GM19468 (cell line): ENCODE measurements at regions not wholly inside any gene's neighbourhood (a gene's known extent, or its start where the extent isn't known, plus 50 kb on each side); places are given as distances from the start of the nearest gene placed in this dataset.

Experiments
- ATAC-seq: cut with Tn5 transposase; IDR thresholded peaks from one replicate; pipeline ENCODE4 v1.9.1; 2021; ENCODE audit warnings: mild to moderate bottlenecking, moderate library complexity, moderate number of reproducible peaks; ENCODE audit not compliant: unreplicated experiment; ENCODE audit errors: extremely low read depth

- ATAC-seq: no peak
Measured at GRCh38 chr12:98317939-98318899, 197.2 kb upstream of the TMPO start.

- no peak for ATAC-seq
Measured at GRCh38 chr12:98319716-98320425, 195.5 kb upstream of the TMPO start.

GRCh38 chr12:98325003-98325402, 190.4 kb upstream of the TMPO start:
- no peak for ATAC-seq

DNA sequence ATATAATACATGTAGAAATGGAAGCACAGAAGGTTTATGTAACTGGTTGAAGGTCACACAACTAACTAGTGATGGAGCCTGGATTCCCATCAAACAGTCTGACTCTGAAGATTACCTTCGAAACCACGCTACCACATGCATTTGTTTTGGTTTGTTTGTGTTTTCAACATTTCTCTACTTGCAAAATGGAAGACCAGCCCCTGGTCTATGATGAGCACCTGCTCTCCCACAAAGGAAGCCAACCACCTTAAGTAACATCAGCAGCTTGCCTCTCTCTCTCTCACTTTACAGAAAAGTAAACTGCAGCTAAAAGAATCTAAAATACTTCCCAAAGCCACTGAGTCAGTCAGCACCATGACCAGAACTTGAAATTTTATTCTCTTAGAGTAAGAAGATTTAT, 186.9 kb upstream of the TMPO start:
- no peak for ATAC-seq

GRCh38 chr12:98329589-98329988, 185.8 kb upstream of the TMPO start:
- ATAC-seq: no peak

GRCh38 chr12:98332642-98333041, 182.7 kb upstream of the TMPO start:
- ATAC-seq: peak; percentile 87

GRCh38 chr12:98334768-98335167, 180.6 kb upstream of the TMPO start:
- ATAC-seq: no peak

GRCh38 chr12:98341026-98341425, 174.4 kb upstream of the TMPO start:
- no peak for ATAC-seq

- no peak for ATAC-seq
Measured at GRCh38 chr12:98341732-98342131, 173.7 kb upstream of the TMPO start.

DNA sequence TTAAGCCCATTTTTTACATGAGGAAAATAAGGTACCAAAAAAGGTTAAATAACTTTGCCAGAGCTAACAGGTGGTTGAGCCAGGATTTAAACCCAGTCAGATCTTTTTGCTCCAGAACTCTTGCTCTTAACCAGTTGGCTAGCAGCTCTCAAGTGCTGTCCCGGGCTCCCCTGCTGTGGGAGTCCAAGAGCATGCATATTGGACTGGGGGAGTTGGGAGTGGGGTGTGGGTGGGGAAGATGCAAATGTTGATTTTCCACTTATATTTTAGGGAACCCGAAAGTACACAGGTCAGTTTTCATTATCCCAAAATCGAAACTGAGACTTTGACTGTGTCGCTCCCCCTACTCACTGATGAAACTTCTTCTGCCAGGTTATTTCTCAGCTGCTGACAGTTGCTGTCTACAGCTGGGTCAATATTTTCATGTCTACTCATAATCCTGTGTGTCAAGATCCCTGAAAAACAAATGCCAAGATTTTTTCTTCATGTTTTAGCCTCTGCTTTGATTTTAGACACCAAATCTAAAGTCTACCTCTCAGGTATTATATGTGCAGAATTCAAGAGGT, 172.3 kb upstream of the TMPO start:
- no peak for ATAC-seq

- ATAC-seq: no peak
Measured at GRCh38 chr12:98344046-98344930, 171.1 kb upstream of the TMPO start.

DNA sequence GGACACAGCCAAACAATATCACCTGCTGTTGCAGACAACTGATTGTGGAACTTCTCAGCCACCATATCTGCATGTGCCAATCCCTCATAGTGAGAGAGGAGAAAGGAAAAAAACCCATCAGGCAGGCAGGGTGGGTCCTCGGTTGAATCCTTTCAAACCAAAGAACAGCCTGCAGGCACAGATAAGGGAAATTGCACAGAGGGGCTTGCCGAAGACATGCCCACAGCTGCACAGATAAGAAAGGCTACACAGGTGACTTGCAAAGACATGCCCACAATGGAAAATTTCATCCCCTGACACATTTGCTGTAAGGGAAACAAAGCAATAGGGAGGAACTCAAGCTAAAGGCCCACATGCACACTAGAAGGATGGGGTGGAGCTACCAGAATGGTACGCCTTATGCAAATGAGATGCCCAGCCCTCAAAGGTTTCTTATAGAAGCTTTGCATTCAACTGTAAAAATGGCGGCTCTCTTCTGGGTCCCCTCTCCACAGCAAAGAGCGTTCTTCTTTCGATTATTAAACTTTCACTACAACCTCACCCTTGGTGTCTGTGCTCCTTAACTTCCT, 170.0 kb upstream of the TMPO start:
- ATAC-seq: no peak

DNA sequence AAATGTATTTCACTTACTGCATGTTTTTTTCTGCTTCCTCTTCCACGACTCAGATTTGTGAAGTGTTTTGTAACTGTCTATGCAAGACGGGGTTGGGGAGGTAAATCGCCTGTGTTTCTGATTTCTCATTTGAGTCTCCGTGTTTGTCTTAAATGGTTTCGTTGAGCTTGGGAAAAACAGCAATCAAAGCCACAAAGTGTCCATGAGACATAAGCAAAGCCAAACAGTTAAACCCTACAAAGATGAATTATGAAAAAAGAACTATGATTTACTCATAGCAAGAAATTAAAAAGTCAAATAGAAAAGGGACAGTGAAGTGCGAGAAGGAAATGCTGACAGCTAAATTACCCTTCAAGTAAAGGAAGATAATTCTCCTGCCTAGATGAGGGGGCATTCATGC, 164.3 kb upstream of the TMPO start:
- no peak for ATAC-seq

DNA sequence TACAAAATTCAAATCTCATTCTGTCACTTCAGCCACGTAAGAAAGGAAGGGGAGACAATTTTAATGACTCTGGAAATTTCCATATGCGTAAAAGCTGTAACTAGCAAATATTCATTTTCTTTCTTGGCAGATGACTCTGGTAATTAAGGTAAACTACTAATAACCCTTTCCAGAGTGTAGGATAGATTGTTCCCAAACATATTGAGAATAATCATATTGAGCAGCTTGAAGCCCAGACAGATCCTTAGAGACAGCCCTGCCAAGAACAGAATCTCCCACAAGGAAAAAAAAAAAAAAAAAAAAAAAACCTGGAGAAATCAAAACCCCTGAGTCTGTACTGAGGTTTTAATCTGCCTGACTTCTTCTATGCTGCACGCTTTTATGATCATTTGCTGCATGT, 163.6 kb upstream of the TMPO start:
- no peak for ATAC-seq

GRCh38 chr12:98352218-98352811, 163.1 kb upstream of the TMPO start:
- ATAC-seq: no peak

GRCh38 chr12:98352835-98353234, 162.6 kb upstream of the TMPO start:
- no peak for ATAC-seq

GRCh38 chr12:98354520-98355035, 160.8 kb upstream of the TMPO start:
- ATAC-seq: no peak

DNA sequence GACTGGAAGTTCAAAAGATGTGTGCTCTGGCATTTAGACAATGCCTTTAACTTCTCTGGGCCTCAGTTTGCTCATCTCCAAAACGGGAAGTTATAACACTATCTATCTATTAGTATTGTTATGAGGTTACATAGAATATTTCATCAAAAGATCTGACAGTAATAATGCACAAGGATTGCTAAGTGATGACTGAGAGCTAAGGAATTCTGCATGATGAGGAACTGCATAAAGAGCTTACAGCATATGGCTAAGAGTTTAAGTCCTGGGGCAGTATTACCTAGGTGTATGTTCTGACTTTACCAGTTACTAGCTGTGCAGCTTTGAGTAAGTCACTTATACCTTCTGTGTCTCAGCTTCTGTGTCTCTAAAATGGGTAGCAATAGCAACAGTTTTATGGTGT, 160.1 kb upstream of the TMPO start:
- ATAC-seq: no peak

GRCh38 chr12:98355933-98356332, 159.5 kb upstream of the TMPO start:
- ATAC-seq: no peak
